ENCODE measurements at regions not wholly inside any gene's neighbourhood (a gene's known extent, or its start where the extent isn't known, plus 50 kb on each side); places are given as distances from the start of the nearest gene placed in this dataset.

DNA sequence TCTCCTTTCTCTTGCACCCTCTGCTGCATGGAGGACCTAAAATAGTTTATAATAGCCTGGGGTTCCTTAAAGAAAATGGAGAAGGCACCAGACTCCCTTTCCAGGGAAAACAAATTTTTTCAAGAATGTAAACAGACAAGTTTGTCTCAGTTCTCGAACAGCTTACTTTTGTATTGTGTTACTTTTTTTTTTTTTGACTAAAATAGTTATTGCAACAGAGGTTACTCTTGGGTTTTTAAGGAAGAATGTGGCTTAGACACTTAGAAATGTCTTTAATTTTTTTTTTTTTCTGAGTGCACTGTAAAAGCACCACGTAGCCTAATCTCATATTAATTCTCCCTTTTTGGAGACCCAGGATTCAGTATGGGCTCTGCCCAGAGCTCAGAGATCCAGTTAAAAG, 148.7 kb upstream of the CARMIL1 start:
- no peaks in the 10 kb centered on the region for H3K27me3 ChIP-seq (ENCODE audit: control insufficient read depth in 3 of 3, insufficient read depth in 3 of 3, low read depth in 1 of 3, low read length in 3 of 3)
- H2AK5ac ChIP-seq (ENCODE audit: low read depth, low read length), result no peak overlapping the region
- no peak overlapping the region for H2BK12ac ChIP-seq (ENCODE audit: low read length)
- no peak overlapping the region for H3K4me2 ChIP-seq (ENCODE audit: insufficient read depth, low read length, poor library complexity, severe bottlenecking)
- H2BK120ac ChIP-seq (ENCODE audit: low read depth, low read length), result no peak overlapping the region
- no peak overlapping the region for H2BK15ac ChIP-seq (ENCODE audit: low read length)
- no peak overlapping the region for H4K91ac ChIP-seq (ENCODE audit: low read depth, low read length, poor library complexity)
- no peak overlapping the region for H2AFZ ChIP-seq (ENCODE audit: low read length)
- no peak overlapping the region for H2BK5ac ChIP-seq (ENCODE audit: low read length)
- no peaks in the 10 kb centered on the region for H3K4me1 ChIP-seq (ENCODE audit: control insufficient read depth in 2 of 2, insufficient read depth in 1 of 2, low read depth in 1 of 2, low read length in 2 of 2)
- no peaks in the 10 kb centered on the region for H3K79me1 ChIP-seq (ENCODE audit: low read depth, low read length)
- H3K4me3 ChIP-seq (ENCODE audit: low read length in 2 of 2), result no peak overlapping the region
- H3K9me3 ChIP-seq (replicated peaks in 1 of 2; ENCODE audit: control insufficient read depth in 2 of 2, insufficient read depth in 1 of 2, low read depth in 1 of 2, low read length in 2 of 2), result no peaks in the 10 kb centered on the region
- H3K23ac ChIP-seq (ENCODE audit: low read depth, low read length, poor library complexity), result no peak overlapping the region
- H3K18ac ChIP-seq (ENCODE audit: low read length), result no peak overlapping the region
- H3K36me3 ChIP-seq (replicated peaks in 1 of 2; ENCODE audit: control insufficient read depth in 2 of 2, insufficient read depth in 2 of 2, low read length in 2 of 2), result no peaks in the 10 kb centered on the region
- DNase-seq (ENCODE audit: low spot score), result no peak
- no peak overlapping the region for H3K14ac ChIP-seq (ENCODE audit: low read length)
- H3K27ac ChIP-seq (replicated peaks; ENCODE audit: low read length), result no peak overlapping the region
- H3K9ac ChIP-seq (ENCODE audit: low read depth, low read length, poor library complexity), result no peak overlapping the region
- WGBS, 2 donors (ENCODE audit: extremely low coverage in 2 of 2, insufficient read length in 2 of 2, insufficient replicate concordance in 1 of 2), result no CpG with 5 or more reads among the region's 2 CpGs
- no peak overlapping the region for H3K4ac ChIP-seq (ENCODE audit: low read length)
- H4K8ac ChIP-seq (ENCODE audit: low read depth, low read length), result no peak overlapping the region

DNA sequence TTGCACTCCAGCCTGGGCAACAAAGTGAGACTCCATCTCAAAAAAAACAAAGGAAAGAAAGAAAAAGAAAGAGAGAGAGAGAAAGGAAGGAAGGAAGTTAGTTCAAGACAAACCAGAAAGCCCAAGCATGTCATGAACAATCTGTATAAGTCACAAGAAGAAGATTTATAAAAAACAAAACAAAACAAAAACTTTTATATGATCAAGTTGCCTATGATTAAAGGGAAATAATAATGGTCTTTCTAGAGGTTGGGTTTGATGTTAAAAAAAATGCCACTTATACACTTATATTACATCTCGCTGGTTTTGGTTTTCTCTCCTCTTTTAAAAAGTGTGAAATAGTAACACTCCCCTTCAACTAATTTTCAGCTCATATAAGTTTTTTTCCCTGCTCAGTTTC, 146.2 kb upstream of the CARMIL1 start:
- no peak for DNase-seq (ENCODE audit: low spot score)
- Histone ChIP-seq H2AFZ (ENCODE audit: low read length) (no peak overlapping the region), H2BK5ac (ENCODE audit: low read length) (no peak overlapping the region), H4K8ac (ENCODE audit: low read depth, low read length) (no peak overlapping the region), H2AK5ac (ENCODE audit: low read depth, low read length) (no peak overlapping the region), H3K9ac (ENCODE audit: low read depth, low read length, poor library complexity) (no peak overlapping the region), H4K91ac (ENCODE audit: low read depth, low read length, poor library complexity) (no peak overlapping the region), H2BK12ac (ENCODE audit: low read length) (no peak overlapping the region), H3K4me2 (ENCODE audit: insufficient read depth, low read length, poor library complexity, severe bottlenecking) (no peak overlapping the region), H3K23ac (ENCODE audit: low read depth, low read length, poor library complexity) (no peak overlapping the region), H3K4me3 (ENCODE audit: low read length in 2 of 2) (no peak overlapping the region), H3K79me1 (ENCODE audit: low read depth, low read length) (no peaks in the 10 kb centered on the region), H3K18ac (ENCODE audit: low read length) (no peak overlapping the region), H3K27ac (replicated peaks; ENCODE audit: low read length) (no peak overlapping the region), H2BK120ac (ENCODE audit: low read depth, low read length) (no peak overlapping the region), H2BK15ac (ENCODE audit: low read length) (no peak overlapping the region), H3K14ac (ENCODE audit: low read length) (no peak overlapping the region), H3K36me3 (replicated peaks in 1 of 2; ENCODE audit: control insufficient read depth in 2 of 2, insufficient read depth in 2 of 2, low read length in 2 of 2) (no peaks in the 10 kb centered on the region), H3K4me1 (ENCODE audit: control insufficient read depth in 2 of 2, insufficient read depth in 1 of 2, low read depth in 1 of 2, low read length in 2 of 2) (no peaks in the 10 kb centered on the region), H3K27me3 (ENCODE audit: control insufficient read depth in 3 of 3, insufficient read depth in 3 of 3, low read depth in 1 of 3, low read length in 3 of 3) (peaks cover 0 to 3% (median 0%) of the 10 kb centered on the region in 3 experiments), H3K9me3 (replicated peaks in 1 of 2; ENCODE audit: control insufficient read depth in 2 of 2, insufficient read depth in 1 of 2, low read depth in 1 of 2, low read length in 2 of 2) (no peaks in the 10 kb centered on the region), H3K4ac (ENCODE audit: low read length) (no peak overlapping the region)
- no CpG with 5 or more reads among the region's 1 CpG for WGBS, 2 donors (ENCODE audit: extremely low coverage in 2 of 2, insufficient read length in 2 of 2, insufficient replicate concordance in 1 of 2)

DNA sequence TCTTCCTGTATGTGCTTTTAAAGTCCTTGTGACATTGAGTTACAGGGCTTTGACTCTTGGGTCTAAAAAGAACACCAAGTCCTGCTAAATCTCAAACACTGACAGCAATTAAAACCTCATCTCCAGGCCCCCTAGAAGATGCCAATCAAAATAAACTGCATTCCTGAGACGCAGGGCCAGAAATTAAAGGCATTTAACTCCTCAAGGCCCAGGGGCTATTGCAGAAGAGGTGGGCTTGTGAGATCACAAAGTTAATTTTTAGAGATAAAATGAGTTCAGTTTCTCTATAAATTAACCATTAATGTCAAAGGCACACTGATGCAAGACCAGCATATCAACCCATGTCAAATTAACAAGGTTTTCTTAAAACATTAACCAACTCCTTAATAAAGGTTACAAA, 145.6 kb upstream of the CARMIL1 start:
- no peak overlapping the region for H2AFZ ChIP-seq (ENCODE audit: low read length)
- WGBS, 2 donors (ENCODE audit: extremely low coverage in 2 of 2, insufficient read length in 2 of 2, insufficient replicate concordance in 1 of 2), result no CpG with 5 or more reads among the region's 1 CpG

DNA sequence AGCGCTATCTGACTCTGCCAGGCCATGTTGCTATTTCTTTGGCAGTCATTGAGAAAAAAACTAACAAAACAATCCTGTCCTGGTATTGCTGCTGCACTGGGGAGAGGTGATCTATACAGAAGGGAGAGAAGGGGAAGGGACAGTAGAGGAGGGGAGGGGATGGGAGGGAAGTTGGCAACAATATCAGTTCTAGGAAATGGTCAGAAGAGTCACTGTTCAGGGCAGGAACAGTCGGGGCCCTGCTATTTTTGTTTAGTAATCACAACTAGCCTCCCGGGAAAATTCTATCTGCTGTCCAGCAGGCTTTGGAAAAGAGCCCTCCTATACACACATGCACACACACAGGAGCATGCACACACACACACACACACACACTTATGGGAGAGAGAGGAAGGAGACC, 142.3 kb upstream of the CARMIL1 start:
- no peak overlapping the region for H3K14ac ChIP-seq (ENCODE audit: low read length)
- H2BK5ac ChIP-seq (ENCODE audit: low read length), result no peak overlapping the region
- no peak overlapping the region for H2BK12ac ChIP-seq (ENCODE audit: low read length)
- H3K36me3 ChIP-seq (replicated peaks in 1 of 2; ENCODE audit: control insufficient read depth in 2 of 2, insufficient read depth in 2 of 2, low read length in 2 of 2), result no peaks in the 10 kb centered on the region
- no peak overlapping the region for H3K18ac ChIP-seq (ENCODE audit: low read length)
- H3K9me3 ChIP-seq (replicated peaks in 1 of 2; ENCODE audit: control insufficient read depth in 2 of 2, insufficient read depth in 1 of 2, low read depth in 1 of 2, low read length in 2 of 2), result no peaks in the 10 kb centered on the region
- H2AFZ ChIP-seq (ENCODE audit: low read length), result no peak overlapping the region
- no peak overlapping the region for H3K27ac ChIP-seq (replicated peaks; ENCODE audit: low read length)
- no peak overlapping the region for H3K4me2 ChIP-seq (ENCODE audit: insufficient read depth, low read length, poor library complexity, severe bottlenecking)
- no peak overlapping the region for H4K8ac ChIP-seq (ENCODE audit: low read depth, low read length)
- H3K23ac ChIP-seq (ENCODE audit: low read depth, low read length, poor library complexity), result no peak overlapping the region
- H2BK120ac ChIP-seq (ENCODE audit: low read depth, low read length), result no peak overlapping the region
- H3K4me1 ChIP-seq (ENCODE audit: control insufficient read depth in 2 of 2, insufficient read depth in 1 of 2, low read depth in 1 of 2, low read length in 2 of 2), result no peaks in the 10 kb centered on the region
- no peak overlapping the region for H3K4me3 ChIP-seq (ENCODE audit: low read length in 2 of 2)
- no peak for DNase-seq (ENCODE audit: low spot score)
- no peak overlapping the region for H2BK15ac ChIP-seq (ENCODE audit: low read length)
- peaks cover 0 to 3% (median 0%) of the 10 kb centered on the region in 3 experiments for H3K27me3 ChIP-seq (ENCODE audit: control insufficient read depth in 3 of 3, insufficient read depth in 3 of 3, low read depth in 1 of 3, low read length in 3 of 3)
- H3K9ac ChIP-seq (ENCODE audit: low read depth, low read length, poor library complexity), result no peak overlapping the region
- no peak overlapping the region for H4K91ac ChIP-seq (ENCODE audit: low read depth, low read length, poor library complexity)
- no peak overlapping the region for H3K4ac ChIP-seq (ENCODE audit: low read length)
- no CpG with 5 or more reads among the region's 3 CpGs for WGBS, 2 donors (ENCODE audit: extremely low coverage in 2 of 2, insufficient read length in 2 of 2, insufficient replicate concordance in 1 of 2)
- H3K79me1 ChIP-seq (ENCODE audit: low read depth, low read length), result no peaks in the 10 kb centered on the region
- no peak overlapping the region for H2AK5ac ChIP-seq (ENCODE audit: low read depth, low read length)

More for the DNA sequence above, 145.6 kb upstream of the CARMIL1 start:
- Histone ChIP-seq H3K4ac (ENCODE audit: low read length) (no peak overlapping the region), H3K18ac (ENCODE audit: low read length) (no peak overlapping the region), H3K79me1 (ENCODE audit: low read depth, low read length) (no peaks in the 10 kb centered on the region), H3K23ac (ENCODE audit: low read depth, low read length, poor library complexity) (no peak overlapping the region), H3K36me3 (replicated peaks in 1 of 2; ENCODE audit: control insufficient read depth in 2 of 2, insufficient read depth in 2 of 2, low read length in 2 of 2) (no peaks in the 10 kb centered on the region), H3K4me1 (ENCODE audit: control insufficient read depth in 2 of 2, insufficient read depth in 1 of 2, low read depth in 1 of 2, low read length in 2 of 2) (no peaks in the 10 kb centered on the region), H3K9ac (ENCODE audit: low read depth, low read length, poor library complexity) (no peak overlapping the region), H3K27ac (replicated peaks; ENCODE audit: low read length) (no peak overlapping the region), H2BK5ac (ENCODE audit: low read length) (no peak overlapping the region), H2AK5ac (ENCODE audit: low read depth, low read length) (no peak overlapping the region), H2BK15ac (ENCODE audit: low read length) (no peak overlapping the region), H2BK120ac (ENCODE audit: low read depth, low read length) (no peak overlapping the region), H3K14ac (ENCODE audit: low read length) (no peak overlapping the region), H4K8ac (ENCODE audit: low read depth, low read length) (no peak overlapping the region), H3K4me2 (ENCODE audit: insufficient read depth, low read length, poor library complexity, severe bottlenecking) (no peak overlapping the region), H3K27me3 (ENCODE audit: control insufficient read depth in 3 of 3, insufficient read depth in 3 of 3, low read depth in 1 of 3, low read length in 3 of 3) (peaks cover 0 to 3% (median 0%) of the 10 kb centered on the region in 3 experiments), H3K4me3 (ENCODE audit: low read length in 2 of 2) (no peak overlapping the region), H4K91ac (ENCODE audit: low read depth, low read length, poor library complexity) (no peak overlapping the region), H2BK12ac (ENCODE audit: low read length) (no peak overlapping the region), H3K9me3 (replicated peaks in 1 of 2; ENCODE audit: control insufficient read depth in 2 of 2, insufficient read depth in 1 of 2, low read depth in 1 of 2, low read length in 2 of 2) (no peaks in the 10 kb centered on the region)
- no peak for DNase-seq (ENCODE audit: low spot score)
